Keratinocyte (primary cell): ENCODE measurements at regions not wholly inside any gene's neighbourhood (a gene's known extent, or its start where the extent isn't known, plus 50 kb on each side); places are given as distances from the start of the nearest gene placed in this dataset.

ENCODE experiments used
- DNase-seq: peaks from one replicate; pipeline ENCODE4 v3.0.0-alpha.2; 2011; ENCODE audit warnings: low read depth, missing footprints, low spot score
- FAIRE-seq: peaks from 2 replicates; lab custom pipeline; 2011; peaks lifted over from hg19 to GRCh38; lab: Jason Lieb, UNC
- H2AFZ ChIP-seq: 2 replicates; pipeline ENCODE4 v1.6.0; 2012; ENCODE audit warnings: low read length, control low read depth, inconsistent platforms; ENCODE audit not compliant: control insufficient read depth
- H3K27ac ChIP-seq: 2 replicates; pipeline ENCODE4 v1.5.1; 2011; ENCODE audit warnings: low read length; ENCODE audit not compliant: control insufficient read depth, insufficient read depth
- H3K27me3 ChIP-seq: 3 replicates; pipeline ENCODE4 v1.6.0; 2011; ENCODE audit warnings: low read length; ENCODE audit not compliant: control insufficient read depth, insufficient read depth; ENCODE audit errors: extremely low read depth
- H3K36me3 ChIP-seq, 2 experiments: 2 replicates in 1 of 2; 3 replicates in 1 of 2; pipeline ENCODE4 v1.5.1; 2011; ENCODE audit warnings: low read length in 2 of 2, mild to moderate bottlenecking in 1 of 2; ENCODE audit not compliant: control insufficient read depth in 2 of 2, insufficient read depth in 2 of 2; ENCODE audit errors: extremely low read depth in 1 of 2
- H3K4me1 ChIP-seq: 3 replicates; pipeline ENCODE4 v1.5.1; 2011; ENCODE audit warnings: low read length; ENCODE audit not compliant: control insufficient read depth, insufficient read depth; ENCODE audit errors: extremely low read depth
- H3K4me2 ChIP-seq: 3 replicates; pipeline ENCODE4 v1.6.0; 2011; ENCODE audit warnings: low read depth, low read length; ENCODE audit not compliant: control insufficient read depth, insufficient read depth; ENCODE audit errors: extremely low read depth
- H3K4me3 ChIP-seq, 3 experiments: fragments of 200-600 bp in 1 of 3; sonication (generic) in 1 of 3; 2 replicates in 2 of 3; 3 replicates in 1 of 3; pipeline ENCODE4 v1.5.1; 2011 to 2016; ENCODE audit warnings: low read length in 3 of 3, mild to moderate bottlenecking in 3 of 3, control low read depth in 2 of 3, inconsistent platforms in 1 of 3, low read depth in 1 of 3, mixed read lengths in 1 of 3, mixed run types in 1 of 3, moderate library complexity in 1 of 3; ENCODE audit not compliant: control insufficient read depth in 2 of 3, insufficient read depth in 2 of 3; ENCODE audit errors: extremely low read depth in 1 of 3
- H3K79me2 ChIP-seq: 2 replicates; pipeline ENCODE4 v1.6.0; 2012; ENCODE audit warnings: low read length; ENCODE audit not compliant: control insufficient read depth, insufficient read depth
- H3K9ac ChIP-seq: 3 replicates; pipeline ENCODE4 v1.6.0; 2011; ENCODE audit warnings: low read length; ENCODE audit not compliant: control insufficient read depth, insufficient read depth; ENCODE audit errors: extremely low read depth
- H3K9me1 ChIP-seq: 3 replicates; pipeline ENCODE4 v1.6.0; 2011; ENCODE audit warnings: low read length; ENCODE audit not compliant: control insufficient read depth, insufficient read depth; ENCODE audit errors: extremely low read depth
- H3K9me3 ChIP-seq: 2 replicates; pipeline ENCODE4 v1.5.1; 2012; ENCODE audit warnings: low read depth, low read length; ENCODE audit not compliant: control insufficient read depth
- H4K20me1 ChIP-seq: 3 replicates; pipeline ENCODE4 v1.6.0; 2011; ENCODE audit warnings: low read length; ENCODE audit not compliant: control insufficient read depth, insufficient read depth; ENCODE audit errors: extremely low read depth
- CTCF ChIP-seq, 3 experiments: IDR thresholded peaks in 1 of 3; conservative IDR thresholded peaks in 1 of 3; optimal IDR thresholded peaks in 1 of 3; 2 replicates in 2 of 3; 3 replicates in 1 of 3; pipeline versions ENCODE3 to v1.5.1; 2011; ENCODE audit warnings: low read length in 3 of 3, mild to moderate bottlenecking in 3 of 3, moderate library complexity in 2 of 3, control low read depth in 1 of 3, inconsistent platforms in 1 of 3; ENCODE audit not compliant: insufficient read depth in 2 of 3; ENCODE audit errors: extremely low read depth in 1 of 3
- EZH2 ChIP-seq: IDR thresholded peaks from one replicate; pipeline ENCODE4 v1.6.1; 2012; ENCODE audit warnings: inconsistent platforms, mild to moderate bottlenecking, low read length, moderate library complexity
- dilution Hi-C: fragments of 300-500 bp; cut with MboI; formaldehyde crosslinking; loops from one replicate; pipeline ENCODE4 v1.7.0; 2020; ENCODE audit warnings: low sequenced_read_pairs; ENCODE audit not compliant: extremely low pct_ligation_motif_present

- Histone ChIP-seq H3K27ac (no peak overlapping the region), H3K79me2 (no peaks in the 10 kb centered on the region), H3K4me3 (no peak overlapping the region), H3K4me2 (no peak overlapping the region), H4K20me1 (no peaks in the 10 kb centered on the region), H3K9me3 (no peaks in the 10 kb centered on the region), H3K9ac (no peak overlapping the region), H3K27me3 (no peaks in the 10 kb centered on the region), H3K9me1 (no peaks in the 10 kb centered on the region), H3K4me1 (no peaks in the 10 kb centered on the region), H2AFZ (no peak overlapping the region), H3K36me3 (no peaks in the 10 kb centered on the region)
- no peak for FAIRE-seq
- DNase-seq, result no peak
- TF ChIP-seq CTCF (optimal IDR thresholded peaks at IDR 0.05 in 1 of 3, IDR thresholded peaks at IDR 0.05 in 1 of 3, conservative IDR thresholded peaks at IDR 0.05 in 1 of 3; ENCODE audit: extremely low read depth in 1 of 3, insufficient read depth in 2 of 3, low read length in 3 of 3) (no peak), EZH2 (no peak)
- dilution Hi-C loops, result no loop called here
Measured at GRCh38 chr1:198978523-198978922, 339.7 kb downstream of the PTPRC start.

GRCh38 chr1:198986036-198986435 lies 347.2 kb downstream of the PTPRC start:
- Histone ChIP-seq H3K27me3 (no peaks in the 10 kb centered on the region), H3K9ac (no peak overlapping the region), H3K4me1 (no peaks in the 10 kb centered on the region), H2AFZ (no peak overlapping the region), H3K9me1 (no peaks in the 10 kb centered on the region), H3K9me3 (no peaks in the 10 kb centered on the region), H3K4me2 (no peak overlapping the region), H3K36me3 (no peaks in the 10 kb centered on the region), H3K4me3 (no peak overlapping the region), H4K20me1 (no peaks in the 10 kb centered on the region), H3K79me2 (no peaks in the 10 kb centered on the region), H3K27ac (no peak overlapping the region)
- DNase-seq (no peak), FAIRE-seq (no peak)
- no peak for TF ChIP-seq CTCF (optimal IDR thresholded peaks at IDR 0.05 in 1 of 3, IDR thresholded peaks at IDR 0.05 in 1 of 3, conservative IDR thresholded peaks at IDR 0.05 in 1 of 3; ENCODE audit: extremely low read depth in 1 of 3, insufficient read depth in 2 of 3, low read length in 3 of 3)
- TF ChIP-seq EZH2, result no peak
- dilution Hi-C loops, result no loop called here
